ENCODE measurements at regions not wholly inside any gene's neighbourhood (a gene's known extent, or its start where the extent isn't known, plus 50 kb on each side); places are given as distances from the start of the nearest gene placed in this dataset.

DNA sequence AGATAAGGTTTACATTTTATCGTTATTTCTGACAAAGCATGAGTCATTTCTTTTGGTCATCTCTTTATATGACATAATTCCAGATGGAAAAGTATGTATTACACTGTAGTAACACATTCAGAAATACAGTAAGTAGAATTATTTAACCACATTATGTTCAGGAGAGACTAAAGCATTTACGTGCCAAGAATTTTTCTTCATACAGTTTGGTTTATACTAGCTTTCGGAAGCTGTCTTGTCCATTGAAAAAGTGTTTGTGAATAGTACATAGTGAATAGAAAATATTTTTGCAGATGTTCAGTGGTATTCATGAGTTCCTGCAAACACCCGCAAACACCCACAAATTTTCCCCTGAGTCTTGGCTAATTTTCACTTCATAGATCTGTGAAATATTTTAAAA lies 1033.0 kb upstream of the INTU start (continued):
- no peak for TF ChIP-seq ZNF671 (CRISPR knock-in tag; IDR thresholded peaks at IDR 0.05)
- TF ChIP-seq ZNF263 (CRISPR knock-in tag; IDR thresholded peaks at IDR 0.05; ENCODE audit: low read depth): no peak
- TF ChIP-seq OVOL2 (CRISPR knock-in tag; IDR thresholded peaks at IDR 0.05; ENCODE audit: borderline replicate concordance): no peak
- TF ChIP-seq ZBTB21 (CRISPR knock-in tag; IDR thresholded peaks at IDR 0.05; ENCODE audit: borderline replicate concordance): no peak
- TF ChIP-seq CREM (CRISPR knock-in tag; IDR thresholded peaks at IDR 0.05): no peak
- TF ChIP-seq, protein P1, sequence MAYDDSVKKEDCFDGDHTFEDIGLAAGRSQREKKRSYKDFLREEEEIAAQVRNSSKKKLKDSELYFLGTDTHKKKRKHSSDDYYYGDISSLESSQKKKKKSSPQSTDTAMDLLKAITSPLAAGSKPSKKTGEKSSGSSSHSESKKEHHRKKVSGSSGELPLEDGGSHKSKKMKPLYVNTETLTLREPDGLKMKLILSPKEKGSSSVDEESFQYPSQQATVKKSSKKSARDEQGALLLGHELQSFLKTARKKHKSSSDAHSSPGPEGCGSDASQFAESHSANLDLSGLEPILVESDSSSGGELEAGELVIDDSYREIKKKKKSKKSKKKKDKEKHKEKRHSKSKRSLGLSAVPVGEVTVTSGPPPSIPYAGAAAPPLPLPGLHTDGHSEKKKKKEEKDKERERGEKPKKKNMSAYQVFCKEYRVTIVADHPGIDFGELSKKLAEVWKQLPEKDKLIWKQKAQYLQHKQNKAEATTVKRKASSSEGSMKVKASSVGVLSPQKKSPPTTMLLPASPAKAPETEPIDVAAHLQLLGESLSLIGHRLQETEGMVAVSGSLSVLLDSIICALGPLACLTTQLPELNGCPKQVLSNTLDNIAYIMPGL (CRISPR knock-in tag; IDR thresholded peaks at IDR 0.05): no peak
- TF ChIP-seq ETV6 (CRISPR knock-in tag; IDR thresholded peaks at IDR 0.05): no peak
- no peak for TF ChIP-seq CBFB (CRISPR knock-in tag; IDR thresholded peaks at IDR 0.05; ENCODE audit: low read depth)

DNA sequence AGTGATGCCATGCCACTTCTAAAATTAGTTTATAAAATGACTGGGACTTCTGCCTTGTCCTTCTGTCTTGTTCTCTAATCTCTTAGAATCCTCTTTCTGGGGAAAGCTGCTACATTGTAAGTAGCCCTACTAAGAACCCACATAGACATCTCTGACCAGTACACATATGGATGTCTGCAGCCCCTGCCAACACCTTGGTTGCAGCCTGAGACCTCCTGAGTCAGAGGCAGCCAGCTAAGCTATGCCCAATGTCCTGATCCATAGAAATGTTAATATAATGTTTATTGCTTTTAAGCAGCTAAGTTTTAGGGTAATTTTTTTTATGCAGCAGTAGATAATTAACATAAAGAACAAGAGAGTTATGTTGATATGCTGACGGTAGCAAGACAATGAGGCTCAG lies 1029.5 kb upstream of the INTU start:
- DNase-seq (ENCODE audit: low spot score) (no peak), ATAC-seq (peak; percentile 72)
- Mint-ChIP-seq H3K27ac (no peak overlapping the region), H3K4me3 (no peak overlapping the region), H3K36me3 (no peaks in the 10 kb centered on the region), H3K27me3 (ENCODE audit: low read depth) (no peaks in the 10 kb centered on the region), H3K9me3 (no peaks in the 10 kb centered on the region), H3K4me1 (peaks cover 10% of the 10 kb centered on the region)
- POLR2A ChIA-PET: no interaction called here
- CTCF ChIA-PET: interaction anchor here (2.3 to 3.0 kb wide), 2 partner anchors 11 to 20 kb away, joined by 11 to 23 read pairs; no protein-coding TSS in a partner anchor
- TF ChIP-seq, protein P2, sequence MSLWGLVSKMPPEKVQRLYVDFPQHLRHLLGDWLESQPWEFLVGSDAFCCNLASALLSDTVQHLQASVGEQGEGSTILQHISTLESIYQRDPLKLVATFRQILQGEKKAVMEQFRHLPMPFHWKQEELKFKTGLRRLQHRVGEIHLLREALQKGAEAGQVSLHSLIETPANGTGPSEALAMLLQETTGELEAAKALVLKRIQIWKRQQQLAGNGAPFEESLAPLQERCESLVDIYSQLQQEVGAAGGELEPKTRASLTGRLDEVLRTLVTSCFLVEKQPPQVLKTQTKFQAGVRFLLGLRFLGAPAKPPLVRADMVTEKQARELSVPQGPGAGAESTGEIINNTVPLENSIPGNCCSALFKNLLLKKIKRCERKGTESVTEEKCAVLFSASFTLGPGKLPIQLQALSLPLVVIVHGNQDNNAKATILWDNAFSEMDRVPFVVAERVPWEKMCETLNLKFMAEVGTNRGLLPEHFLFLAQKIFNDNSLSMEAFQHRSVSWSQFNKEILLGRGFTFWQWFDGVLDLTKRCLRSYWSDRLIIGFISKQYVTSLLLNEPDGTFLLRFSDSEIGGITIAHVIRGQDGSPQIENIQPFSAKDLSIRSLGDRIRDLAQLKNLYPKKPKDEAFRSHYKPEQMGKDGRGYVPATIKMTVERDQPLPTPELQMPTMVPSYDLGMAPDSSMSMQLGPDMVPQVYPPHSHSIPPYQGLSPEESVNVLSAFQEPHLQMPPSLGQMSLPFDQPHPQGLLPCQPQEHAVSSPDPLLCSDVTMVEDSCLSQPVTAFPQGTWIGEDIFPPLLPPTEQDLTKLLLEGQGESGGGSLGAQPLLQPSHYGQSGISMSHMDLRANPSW (CRISPR knock-in tag; conservative IDR thresholded peaks at IDR 0.05; ENCODE audit: low read depth): no peak
- TF ChIP-seq SMAD4 (CRISPR knock-in tag; IDR thresholded peaks at IDR 0.05) (no peak), JUN (CRISPR knock-in tag; IDR thresholded peaks at IDR 0.05) (no peak), ZNF232 (CRISPR knock-in tag; IDR thresholded peaks at IDR 0.05) (no peak), CREM (CRISPR knock-in tag; IDR thresholded peaks at IDR 0.05) (no peak)
- TF ChIP-seq, protein P3, sequence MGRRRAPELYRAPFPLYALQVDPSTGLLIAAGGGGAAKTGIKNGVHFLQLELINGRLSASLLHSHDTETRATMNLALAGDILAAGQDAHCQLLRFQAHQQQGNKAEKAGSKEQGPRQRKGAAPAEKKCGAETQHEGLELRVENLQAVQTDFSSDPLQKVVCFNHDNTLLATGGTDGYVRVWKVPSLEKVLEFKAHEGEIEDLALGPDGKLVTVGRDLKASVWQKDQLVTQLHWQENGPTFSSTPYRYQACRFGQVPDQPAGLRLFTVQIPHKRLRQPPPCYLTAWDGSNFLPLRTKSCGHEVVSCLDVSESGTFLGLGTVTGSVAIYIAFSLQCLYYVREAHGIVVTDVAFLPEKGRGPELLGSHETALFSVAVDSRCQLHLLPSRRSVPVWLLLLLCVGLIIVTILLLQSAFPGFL (CRISPR knock-in tag; IDR thresholded peaks at IDR 0.05; ENCODE audit: borderline replicate concordance): no peak

DNA sequence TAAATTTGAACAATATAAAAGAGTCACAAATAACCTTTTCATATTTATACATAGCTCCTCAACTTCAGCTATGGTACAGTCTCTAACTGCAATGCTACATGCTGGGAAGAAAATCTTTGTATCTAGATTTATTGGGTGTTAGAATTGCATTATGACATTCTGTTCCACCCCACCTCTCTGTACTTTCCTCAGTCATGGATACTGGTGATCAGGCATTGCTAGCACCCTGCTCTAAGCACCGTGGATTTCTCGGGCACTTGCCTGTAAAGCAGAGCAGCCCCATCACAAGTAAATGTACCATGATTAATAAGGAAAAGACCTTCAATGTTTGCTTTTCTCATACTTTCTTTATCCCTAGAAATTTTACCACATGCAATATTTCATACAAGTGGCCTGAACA lies 1028.9 kb upstream of the INTU start:
- ChIA-PET POLR2A (no interaction called here), CTCF (interaction anchor here (1.0 to 3.0 kb wide), 5 partner anchors 11 to 380 kb away, joined by 3 to 23 read pairs (median 3); no protein-coding TSS in a partner anchor)
- peaks cover 10% of the 10 kb centered on the region for H3K4me1 Mint-ChIP-seq
- no peak overlapping the region for H3K4me3 Mint-ChIP-seq
- no peak overlapping the region for H3K27ac Mint-ChIP-seq
- H3K36me3 Mint-ChIP-seq: no peaks in the 10 kb centered on the region
- no peaks in the 10 kb centered on the region for H3K9me3 Mint-ChIP-seq
- DNase-seq (ENCODE audit: low spot score): no peak
- peak; percentile 66; the same call in 1 of the 2 replicates for ATAC-seq
- no peaks in the 10 kb centered on the region for H3K27me3 Mint-ChIP-seq (ENCODE audit: low read depth)
- TF ChIP-seq, protein P4, sequence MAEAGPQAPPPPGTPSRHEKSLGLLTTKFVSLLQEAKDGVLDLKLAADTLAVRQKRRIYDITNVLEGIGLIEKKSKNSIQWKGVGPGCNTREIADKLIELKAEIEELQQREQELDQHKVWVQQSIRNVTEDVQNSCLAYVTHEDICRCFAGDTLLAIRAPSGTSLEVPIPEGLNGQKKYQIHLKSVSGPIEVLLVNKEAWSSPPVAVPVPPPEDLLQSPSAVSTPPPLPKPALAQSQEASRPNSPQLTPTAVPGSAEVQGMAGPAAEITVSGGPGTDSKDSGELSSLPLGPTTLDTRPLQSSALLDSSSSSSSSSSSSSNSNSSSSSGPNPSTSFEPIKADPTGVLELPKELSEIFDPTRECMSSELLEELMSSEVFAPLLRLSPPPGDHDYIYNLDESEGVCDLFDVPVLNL (CRISPR knock-in tag; IDR thresholded peaks at IDR 0.05; ENCODE audit: borderline replicate concordance, low read depth): no peak
- TF ChIP-seq, protein P5, sequence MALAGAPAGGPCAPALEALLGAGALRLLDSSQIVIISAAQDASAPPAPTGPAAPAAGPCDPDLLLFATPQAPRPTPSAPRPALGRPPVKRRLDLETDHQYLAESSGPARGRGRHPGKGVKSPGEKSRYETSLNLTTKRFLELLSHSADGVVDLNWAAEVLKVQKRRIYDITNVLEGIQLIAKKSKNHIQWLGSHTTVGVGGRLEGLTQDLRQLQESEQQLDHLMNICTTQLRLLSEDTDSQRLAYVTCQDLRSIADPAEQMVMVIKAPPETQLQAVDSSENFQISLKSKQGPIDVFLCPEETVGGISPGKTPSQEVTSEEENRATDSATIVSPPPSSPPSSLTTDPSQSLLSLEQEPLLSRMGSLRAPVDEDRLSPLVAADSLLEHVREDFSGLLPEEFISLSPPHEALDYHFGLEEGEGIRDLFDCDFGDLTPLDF (CRISPR knock-in tag; IDR thresholded peaks at IDR 0.05): no peak
- TF ChIP-seq ZBTB21 (CRISPR knock-in tag; IDR thresholded peaks at IDR 0.05; ENCODE audit: borderline replicate concordance) (no peak), RORB (CRISPR knock-in tag; IDR thresholded peaks at IDR 0.05) (no peak), SP1 (CRISPR knock-in tag; conservative IDR thresholded peaks at IDR 0.05) (no peak), ZNF232 (CRISPR knock-in tag; IDR thresholded peaks at IDR 0.05) (no peak), ZNF396 (CRISPR knock-in tag; IDR thresholded peaks at IDR 0.05; ENCODE audit: borderline replicate concordance) (no peak), OVOL2 (CRISPR knock-in tag; IDR thresholded peaks at IDR 0.05; ENCODE audit: borderline replicate concordance) (no peak)
- TF ChIP-seq, protein P6, sequence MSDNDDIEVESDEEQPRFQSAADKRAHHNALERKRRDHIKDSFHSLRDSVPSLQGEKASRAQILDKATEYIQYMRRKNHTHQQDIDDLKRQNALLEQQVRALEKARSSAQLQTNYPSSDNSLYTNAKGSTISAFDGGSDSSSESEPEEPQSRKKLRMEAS (CRISPR knock-in tag; IDR thresholded peaks at IDR 0.05): no peak
- TF ChIP-seq, protein P7, sequence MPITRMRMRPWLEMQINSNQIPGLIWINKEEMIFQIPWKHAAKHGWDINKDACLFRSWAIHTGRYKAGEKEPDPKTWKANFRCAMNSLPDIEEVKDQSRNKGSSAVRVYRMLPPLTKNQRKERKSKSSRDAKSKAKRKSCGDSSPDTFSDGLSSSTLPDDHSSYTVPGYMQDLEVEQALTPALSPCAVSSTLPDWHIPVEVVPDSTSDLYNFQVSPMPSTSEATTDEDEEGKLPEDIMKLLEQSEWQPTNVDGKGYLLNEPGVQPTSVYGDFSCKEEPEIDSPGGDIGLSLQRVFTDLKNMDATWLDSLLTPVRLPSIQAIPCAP (CRISPR knock-in tag; IDR thresholded peaks at IDR 0.05): no peak
- TF ChIP-seq, protein P8, sequence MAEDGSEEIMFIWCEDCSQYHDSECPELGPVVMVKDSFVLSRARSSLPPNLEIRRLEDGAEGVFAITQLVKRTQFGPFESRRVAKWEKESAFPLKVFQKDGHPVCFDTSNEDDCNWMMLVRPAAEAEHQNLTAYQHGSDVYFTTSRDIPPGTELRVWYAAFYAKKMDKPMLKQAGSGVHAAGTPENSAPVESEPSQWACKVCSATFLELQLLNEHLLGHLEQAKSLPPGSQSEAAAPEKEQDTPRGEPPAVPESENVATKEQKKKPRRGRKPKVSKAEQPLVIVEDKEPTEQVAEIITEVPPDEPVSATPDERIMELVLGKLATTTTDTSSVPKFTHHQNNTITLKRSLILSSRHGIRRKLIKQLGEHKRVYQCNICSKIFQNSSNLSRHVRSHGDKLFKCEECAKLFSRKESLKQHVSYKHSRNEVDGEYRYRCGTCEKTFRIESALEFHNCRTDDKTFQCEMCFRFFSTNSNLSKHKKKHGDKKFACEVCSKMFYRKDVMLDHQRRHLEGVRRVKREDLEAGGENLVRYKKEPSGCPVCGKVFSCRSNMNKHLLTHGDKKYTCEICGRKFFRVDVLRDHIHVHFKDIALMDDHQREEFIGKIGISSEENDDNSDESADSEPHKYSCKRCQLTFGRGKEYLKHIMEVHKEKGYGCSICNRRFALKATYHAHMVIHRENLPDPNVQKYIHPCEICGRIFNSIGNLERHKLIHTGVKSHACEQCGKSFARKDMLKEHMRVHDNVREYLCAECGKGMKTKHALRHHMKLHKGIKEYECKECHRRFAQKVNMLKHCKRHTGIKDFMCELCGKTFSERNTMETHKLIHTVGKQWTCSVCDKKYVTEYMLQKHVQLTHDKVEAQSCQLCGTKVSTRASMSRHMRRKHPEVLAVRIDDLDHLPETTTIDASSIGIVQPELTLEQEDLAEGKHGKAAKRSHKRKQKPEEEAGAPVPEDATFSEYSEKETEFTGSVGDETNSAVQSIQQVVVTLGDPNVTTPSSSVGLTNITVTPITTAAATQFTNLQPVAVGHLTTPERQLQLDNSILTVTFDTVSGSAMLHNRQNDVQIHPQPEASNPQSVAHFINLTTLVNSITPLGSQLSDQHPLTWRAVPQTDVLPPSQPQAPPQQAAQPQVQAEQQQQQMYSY (CRISPR knock-in tag; IDR thresholded peaks at IDR 0.05): no peak
